Osteocyte (in vitro differentiated cells): ENCODE measurements at regions not wholly inside any gene's neighbourhood (a gene's known extent, or its start where the extent isn't known, plus 50 kb on each side); places are given as distances from the start of the nearest gene placed in this dataset.

Experiments
- DNase-seq: peaks from one replicate; pipeline ENCODE4 v3.0.0; 2021; ENCODE audit warnings: mixed read lengths; ENCODE audit not compliant: unreplicated experiment; ENCODE audit errors: extremely low spot score
- H3K27ac Mint-ChIP-seq: one replicate; pipeline ENCODE4 v1.8.0; 2021; ENCODE audit warnings: mild to moderate bottlenecking, mixed read lengths; ENCODE audit not compliant: unreplicated experiment
- H3K27me3 Mint-ChIP-seq: one replicate; pipeline ENCODE4 v1.8.0; 2021; ENCODE audit warnings: mixed read lengths; ENCODE audit not compliant: unreplicated experiment
- H3K36me3 Mint-ChIP-seq: one replicate; pipeline ENCODE4 v1.8.0; 2021; ENCODE audit warnings: mixed read lengths; ENCODE audit not compliant: unreplicated experiment
- H3K4me1 Mint-ChIP-seq: one replicate; pipeline ENCODE4 v1.8.0; 2021; ENCODE audit warnings: mixed read lengths; ENCODE audit not compliant: unreplicated experiment
- H3K4me3 Mint-ChIP-seq: one replicate; pipeline ENCODE4 v1.8.0; 2021; ENCODE audit warnings: mild to moderate bottlenecking, moderate library complexity, mixed read lengths; ENCODE audit not compliant: unreplicated experiment
- H3K9me3 Mint-ChIP-seq: one replicate; pipeline ENCODE4 v1.8.0; 2021; ENCODE audit warnings: mixed read lengths; ENCODE audit not compliant: unreplicated experiment
- TF ChIP-seq, protein P1 (sequence below): fragments of 200-600 bp; sonication (generic); IDR thresholded peaks from 2 replicates; pipeline ENCODE4 v1.5.0; 2021; ENCODE audit warnings: antibody characterized with exemption, mild to moderate bottlenecking, moderate library complexity

DNA sequence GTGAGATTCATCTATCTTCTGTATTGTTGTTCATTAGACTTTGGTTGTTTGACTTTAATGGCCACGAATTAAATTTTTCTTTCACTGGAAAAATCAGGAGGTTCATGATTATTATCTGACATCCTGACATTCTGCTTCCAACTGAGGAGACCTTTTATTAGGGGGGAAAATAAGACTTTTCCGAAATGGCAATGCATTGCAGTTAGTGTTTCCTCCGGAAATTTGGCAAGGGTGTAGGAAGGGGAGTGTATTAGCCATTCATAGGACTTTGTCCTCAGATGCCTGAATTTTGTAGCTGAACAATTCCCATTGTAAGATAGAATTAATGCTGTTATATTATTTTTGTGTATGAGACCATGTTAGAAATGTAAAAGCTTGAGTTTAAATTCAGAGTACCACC lies 450.6 kb upstream of the TGFBR2 start:
- TF ChIP-seq, protein P1, sequence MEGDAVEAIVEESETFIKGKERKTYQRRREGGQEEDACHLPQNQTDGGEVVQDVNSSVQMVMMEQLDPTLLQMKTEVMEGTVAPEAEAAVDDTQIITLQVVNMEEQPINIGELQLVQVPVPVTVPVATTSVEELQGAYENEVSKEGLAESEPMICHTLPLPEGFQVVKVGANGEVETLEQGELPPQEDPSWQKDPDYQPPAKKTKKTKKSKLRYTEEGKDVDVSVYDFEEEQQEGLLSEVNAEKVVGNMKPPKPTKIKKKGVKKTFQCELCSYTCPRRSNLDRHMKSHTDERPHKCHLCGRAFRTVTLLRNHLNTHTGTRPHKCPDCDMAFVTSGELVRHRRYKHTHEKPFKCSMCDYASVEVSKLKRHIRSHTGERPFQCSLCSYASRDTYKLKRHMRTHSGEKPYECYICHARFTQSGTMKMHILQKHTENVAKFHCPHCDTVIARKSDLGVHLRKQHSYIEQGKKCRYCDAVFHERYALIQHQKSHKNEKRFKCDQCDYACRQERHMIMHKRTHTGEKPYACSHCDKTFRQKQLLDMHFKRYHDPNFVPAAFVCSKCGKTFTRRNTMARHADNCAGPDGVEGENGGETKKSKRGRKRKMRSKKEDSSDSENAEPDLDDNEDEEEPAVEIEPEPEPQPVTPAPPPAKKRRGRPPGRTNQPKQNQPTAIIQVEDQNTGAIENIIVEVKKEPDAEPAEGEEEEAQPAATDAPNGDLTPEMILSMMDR: no peak
- Mint-ChIP-seq H3K4me1 (peaks cover 1% of the 10 kb centered on the region), H3K36me3 (peaks cover 2% of the 10 kb centered on the region), H3K27ac (no peak overlapping the region), H3K4me3 (no peak overlapping the region), H3K27me3 (no peaks in the 10 kb centered on the region), H3K9me3 (no peaks in the 10 kb centered on the region)
- DNase-seq: no peak

DNA sequence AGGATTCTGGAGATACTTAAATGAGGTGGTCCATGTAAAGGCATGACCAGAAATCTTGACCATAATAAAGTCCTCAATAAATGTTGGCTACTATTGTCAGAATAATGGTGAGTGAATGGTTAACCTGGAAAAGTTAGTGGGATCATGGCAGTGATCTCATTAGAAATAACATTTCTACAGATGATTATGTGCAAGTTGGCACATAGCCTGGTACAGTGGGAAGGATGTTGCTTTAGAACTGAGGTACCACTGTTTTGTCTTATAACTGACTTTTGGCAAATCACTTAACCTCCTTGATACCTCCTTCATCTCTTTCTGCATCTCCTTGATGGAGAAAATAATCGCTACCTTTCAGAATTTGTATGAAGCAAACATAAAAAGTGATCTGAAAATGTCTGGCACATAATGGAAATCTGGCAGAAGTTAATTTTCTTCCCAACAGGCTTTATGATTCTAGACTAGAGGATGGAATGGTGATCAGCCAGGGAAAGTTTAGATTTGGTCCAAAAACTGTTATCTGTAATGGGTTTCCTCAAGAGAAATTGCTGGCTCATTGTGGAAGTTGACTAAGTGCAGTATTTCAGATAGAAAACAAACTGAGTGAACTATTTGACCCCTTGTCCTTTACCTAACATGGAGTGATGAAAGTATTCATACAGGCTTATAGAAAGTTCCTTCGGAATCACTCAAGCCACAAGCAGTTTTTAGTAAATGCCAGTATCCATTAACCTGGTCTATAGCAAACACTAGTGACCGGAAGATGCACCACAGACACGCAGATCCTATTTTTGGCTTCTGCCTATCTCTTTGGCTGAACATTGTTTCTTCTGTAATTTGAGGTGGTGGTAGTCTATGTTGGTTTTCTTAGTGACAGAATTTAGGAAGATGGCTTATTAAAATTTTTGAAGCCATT lies 449.6 kb upstream of the TGFBR2 start:
- no peaks in the 10 kb centered on the region for H3K27me3 Mint-ChIP-seq
- H3K36me3 Mint-ChIP-seq: peaks cover 2% of the 10 kb centered on the region
- DNase-seq: no peak
- H3K9me3 Mint-ChIP-seq: no peaks in the 10 kb centered on the region
- TF ChIP-seq, protein P1: no peak
- H3K4me3 Mint-ChIP-seq: no peak overlapping the region
- H3K4me1 Mint-ChIP-seq: peaks cover 1% of the 10 kb centered on the region
- no peak overlapping the region for H3K27ac Mint-ChIP-seq

DNA sequence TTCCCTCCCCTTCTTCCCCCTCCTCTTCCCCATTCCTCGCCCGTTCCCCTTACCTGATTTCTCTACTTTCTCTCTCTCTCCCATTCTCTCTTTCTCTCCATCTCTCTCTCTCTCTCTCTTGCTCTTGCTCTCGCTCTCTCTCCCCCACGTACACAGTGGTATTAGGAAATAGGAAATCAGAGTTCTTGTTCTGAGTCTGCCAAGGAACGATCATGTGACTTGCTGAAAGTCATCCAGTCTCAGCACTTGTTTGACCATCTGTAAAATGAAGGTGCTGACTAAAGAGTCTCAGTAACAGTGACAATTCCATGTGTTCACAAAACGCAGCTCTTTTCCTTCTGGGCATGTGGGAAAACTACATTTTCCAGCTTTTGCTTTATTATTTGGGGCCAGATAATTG lies 445.0 kb upstream of the TGFBR2 start:
- no peaks in the 10 kb centered on the region for H3K27me3 Mint-ChIP-seq
- no peak for DNase-seq
- no peak overlapping the region for H3K4me3 Mint-ChIP-seq
- no peak overlapping the region for H3K27ac Mint-ChIP-seq
- H3K4me1 Mint-ChIP-seq: no peaks in the 10 kb centered on the region
- peaks cover 2% of the 10 kb centered on the region for H3K36me3 Mint-ChIP-seq
- H3K9me3 Mint-ChIP-seq: no peaks in the 10 kb centered on the region
- TF ChIP-seq, protein P1: no peak

DNA sequence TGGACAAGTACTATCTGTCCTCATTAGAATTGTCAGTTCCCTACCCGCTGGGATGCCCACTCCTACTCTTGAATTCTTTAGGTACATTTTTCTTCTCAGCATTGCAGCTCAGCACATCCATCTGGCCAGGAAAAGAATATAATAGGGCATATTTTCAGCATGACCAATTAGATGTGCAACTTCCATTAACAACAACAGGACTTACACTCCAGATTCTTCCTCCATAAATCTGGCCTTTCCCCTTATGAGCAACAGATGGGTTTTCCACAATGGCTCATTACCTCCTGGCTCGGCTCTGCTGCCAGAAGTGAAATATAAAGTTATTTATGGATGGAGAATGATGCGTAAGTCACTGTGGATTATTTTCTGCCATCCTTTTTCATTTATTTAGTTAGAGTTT lies 443.8 kb upstream of the TGFBR2 start:
- no peak for DNase-seq
- TF ChIP-seq, protein P1: no peak
- no peak overlapping the region for H3K4me3 Mint-ChIP-seq
- H3K36me3 Mint-ChIP-seq: peaks cover 2% of the 10 kb centered on the region
- peaks cover 4% of the 10 kb centered on the region for H3K9me3 Mint-ChIP-seq
- no peaks in the 10 kb centered on the region for H3K4me1 Mint-ChIP-seq
- H3K27me3 Mint-ChIP-seq: no peaks in the 10 kb centered on the region
- no peak overlapping the region for H3K27ac Mint-ChIP-seq

DNA sequence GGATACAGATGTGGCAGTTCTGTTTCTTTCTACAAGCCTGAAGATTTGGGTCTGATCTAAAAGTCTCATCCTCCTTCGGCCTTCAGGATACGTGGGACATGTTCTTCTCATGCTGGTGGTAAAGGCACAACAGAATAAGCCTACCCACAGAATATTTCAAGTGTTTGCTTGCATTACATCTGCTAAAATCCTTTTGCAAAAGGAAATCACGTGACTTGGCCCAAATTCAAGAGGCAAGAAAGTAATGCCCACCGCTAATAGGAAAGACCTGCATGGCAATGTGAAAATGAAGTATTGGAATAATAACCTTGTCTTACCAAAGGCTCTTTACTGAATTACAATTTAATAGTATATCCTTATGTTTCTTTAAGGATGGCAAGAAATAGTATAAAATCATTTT lies 439.9 kb upstream of the TGFBR2 start:
- Mint-ChIP-seq H3K4me1 (no peaks in the 10 kb centered on the region), H3K27ac (no peak overlapping the region), H3K27me3 (no peaks in the 10 kb centered on the region), H3K9me3 (peaks cover 4% of the 10 kb centered on the region), H3K4me3 (no peak overlapping the region), H3K36me3 (no peaks in the 10 kb centered on the region)
- no peak for DNase-seq
- TF ChIP-seq, protein P1: no peak
